ENCODE measurements at regions not wholly inside any gene's neighbourhood (a gene's known extent, or its start where the extent isn't known, plus 50 kb on each side); places are given as distances from the start of the nearest gene placed in this dataset.

GRCh38 chr5:38790891-38791290 lies 54.9 kb upstream of the OSMR start:
- TF ChIP-seq POLR2A (IDR thresholded peaks at IDR 0.05; ENCODE audit: low read length) (no peak), GATA1 (IDR thresholded peaks at IDR 0.05; ENCODE audit: low read depth, low read length) (no peak)

Data from erythroblast (primary cell).